CD4-positive, alpha-beta T cell (primary cell): ENCODE measurements at regions not wholly inside any gene's neighbourhood (a gene's known extent, or its start where the extent isn't known, plus 50 kb on each side); places are given as distances from the start of the nearest gene placed in this dataset.

ENCODE experiments used
- ATAC-seq: fragments of 200-7000 bp; cut with Tn5 transposase; one replicate; pipeline ENCODE4 v1.10.0; 2022; ENCODE audit warnings: mild to moderate bottlenecking; ENCODE audit not compliant: poor library complexity
- CTCF ChIA-PET: fragments of 350-600 bp; sonication (Branson Sonifier 250); formaldehyde crosslinking; loops from one replicate; lab custom pipeline; 2021; ENCODE audit warnings: antibody characterized with exemption, inconsistent platforms; lab: Charles Lee
- POLR2A ChIA-PET: fragments of 350-600 bp; sonication (Branson Sonifier 250); formaldehyde crosslinking; loops from one replicate; lab custom pipeline; 2021; ENCODE audit warnings: antibody characterized with exemption, inconsistent platforms; lab: Charles Lee
- DNase-seq, 14 experiments: peaks; one replicate each; pipeline ENCODE4 v3.0.0-alpha.2; 2013 to 2020; ENCODE audit warnings: mixed read lengths in 2 of 14
- H3K27ac ChIP-seq, 2 donors: one replicate each; pipeline versions ENCODE4 v1.5.1 to v1.7.0; 2013; ENCODE audit warnings: low read length in 2 of 2, low read depth in 1 of 2, mild to moderate bottlenecking in 1 of 2
- H3K27me3 ChIP-seq, 2 experiments: 1 replicate in 1 of 2; 2 replicates in 1 of 2; pipeline versions ENCODE4 v1.6.1 to v1.7.0; 2013; ENCODE audit warnings: low read length in 2 of 2, control low read depth in 1 of 2, mild to moderate bottlenecking in 1 of 2, moderate library complexity in 1 of 2; ENCODE audit not compliant: insufficient read depth in 2 of 2, control insufficient read depth in 1 of 2
- H3K36me3 ChIP-seq: one replicate; pipeline ENCODE4 v1.6.1; 2013; ENCODE audit warnings: low read length, control low read depth; ENCODE audit not compliant: insufficient read depth
- H3K4me1 ChIP-seq: one replicate; pipeline ENCODE4 v1.6.1; 2013; ENCODE audit warnings: low read length, control low read depth; ENCODE audit not compliant: insufficient read depth
- H3K4me3 ChIP-seq: one replicate; pipeline ENCODE4 v1.5.1; 2013; ENCODE audit warnings: mild to moderate bottlenecking, low read length, moderate library complexity
- H3K9me3 ChIP-seq, 2 experiments: 1 replicate in 1 of 2; 2 replicates in 1 of 2; pipeline versions ENCODE4 v1.6.1 to v1.7.0; 2013; ENCODE audit warnings: low read length in 2 of 2, mild to moderate bottlenecking in 2 of 2, control low read depth in 1 of 2, moderate library complexity in 1 of 2; ENCODE audit not compliant: control insufficient read depth in 1 of 2, insufficient read depth in 1 of 2
- H3K27ac Mint-ChIP-seq: one replicate; pipeline ENCODE4 v1.8.0; 2020; ENCODE audit warnings: mixed read lengths
- H3K27me3 Mint-ChIP-seq: one replicate; pipeline ENCODE4 v1.8.0; 2021; ENCODE audit warnings: mixed read lengths
- H3K36me3 Mint-ChIP-seq: one replicate; pipeline ENCODE4 v1.8.0; 2021; ENCODE audit warnings: low read depth, mixed read lengths
- H3K4me1 Mint-ChIP-seq: one replicate; pipeline ENCODE4 v1.8.0; 2021; ENCODE audit warnings: low read depth, mixed read lengths
- H3K4me3 Mint-ChIP-seq: one replicate; pipeline ENCODE4 v1.8.0; 2020; ENCODE audit warnings: mild to moderate bottlenecking, mixed read lengths
- H3K9me3 Mint-ChIP-seq: one replicate; pipeline ENCODE4 v1.8.0; 2020; ENCODE audit warnings: mixed read lengths
- CTCF ChIP-seq: fragments of 200-600 bp; IDR thresholded peaks from one replicate; pipeline ENCODE4 v1.8.0; 2022; ENCODE audit warnings: antibody characterized with exemption, mild to moderate bottlenecking
- intact Hi-C, 2 experiments: fragments of 100-400 bp; cut with DNase I in 1 of 2; cut with micrococcal nuclease in 1 of 2; formaldehyde crosslinking; loops; one replicate each; pipeline versions ENCODE4 v1.15.1 to v1.9.0; 2023 to 2025; cut with DNase I, micrococcal nuclease

- H3K27me3 ChIP-seq: peaks cover 20 to 32% of the 10 kb centered on the region in 2 experiments
- no peaks in the 10 kb centered on the region for H3K36me3 Mint-ChIP-seq
- no peak overlapping the region for H3K4me3 Mint-ChIP-seq
- H3K4me3 ChIP-seq: no peak overlapping the region
- CTCF ChIA-PET: no interaction called here
- H3K9me3 Mint-ChIP-seq: no peaks in the 10 kb centered on the region
- DNase-seq (no peak), ATAC-seq (no peak)
- intact Hi-C loops: no loop called here
- peaks cover 0 to 9% of the 10 kb centered on the region in 2 experiments for H3K9me3 ChIP-seq
- H3K27ac ChIP-seq: no peak overlapping the region
- H3K27me3 Mint-ChIP-seq: peaks cover 63% of the 10 kb centered on the region
- H3K36me3 ChIP-seq: no peaks in the 10 kb centered on the region
- H3K4me1 ChIP-seq: no peaks in the 10 kb centered on the region
- no peaks in the 10 kb centered on the region for H3K4me1 Mint-ChIP-seq
- POLR2A ChIA-PET: no interaction called here
- no peak for TF ChIP-seq CTCF
- no peak overlapping the region for H3K27ac Mint-ChIP-seq
Observed at GRCh38 chr2:235265348-235265965, 228.4 kb upstream of the AGAP1 start.

GRCh38 chr2:235267251-235267650 is 226.6 kb upstream of the AGAP1 start:
- Histone ChIP-seq H3K4me3 (no peak overlapping the region), H3K27me3 (peaks cover 20 to 32% of the 10 kb centered on the region in 2 experiments), H3K27ac (no peak overlapping the region), H3K4me1 (no peaks in the 10 kb centered on the region), H3K36me3 (no peaks in the 10 kb centered on the region), H3K9me3 (peaks cover 0 to 9% of the 10 kb centered on the region in 2 experiments)
- intact Hi-C loops: no loop called here
- Mint-ChIP-seq H3K27ac (no peak overlapping the region), H3K9me3 (no peaks in the 10 kb centered on the region), H3K4me1 (no peaks in the 10 kb centered on the region), H3K36me3 (no peaks in the 10 kb centered on the region), H3K4me3 (no peak overlapping the region), H3K27me3 (peaks cover 69% of the 10 kb centered on the region)
- POLR2A ChIA-PET: no interaction called here
- ATAC-seq (no peak), DNase-seq (no peak)
- CTCF ChIA-PET: no interaction called here
- TF ChIP-seq CTCF: no peak

- Mint-ChIP-seq H3K4me1 (no peaks in the 10 kb centered on the region), H3K27me3 (peaks cover 74% of the 10 kb centered on the region), H3K36me3 (no peaks in the 10 kb centered on the region), H3K27ac (no peak overlapping the region), H3K9me3 (no peaks in the 10 kb centered on the region), H3K4me3 (no peak overlapping the region)
- ChIA-PET POLR2A (no interaction called here), CTCF (no interaction called here)
- H3K27ac ChIP-seq: no peak overlapping the region
- no peak for TF ChIP-seq CTCF
- ATAC-seq (no peak), DNase-seq (no peak)
- H3K4me1 ChIP-seq: no peaks in the 10 kb centered on the region
- H3K36me3 ChIP-seq: no peaks in the 10 kb centered on the region
- no peak overlapping the region for H3K4me3 ChIP-seq
- intact Hi-C loops: no loop called here
- H3K27me3 ChIP-seq: peaks cover 20 to 26% of the 10 kb centered on the region in 2 experiments
- H3K9me3 ChIP-seq: peaks cover 0 to 7% of the 10 kb centered on the region in 2 experiments
Observed at GRCh38 chr2:235268535-235268934, 225.3 kb upstream of the AGAP1 start.
